T-helper 9 cell (primary cell): ENCODE measurements at regions not wholly inside any gene's neighbourhood (a gene's known extent, or its start where the extent isn't known, plus 50 kb on each side); places are given as distances from the start of the nearest gene placed in this dataset.
A peak's percentile ranks its signal among the peaks of the same experiment; 100 is the strongest.
"Not testable (repeated sequence)": the region's sequence is repeated elsewhere in the genome, so short reads cannot be mapped to it uniquely, and the experiment has no call there.

Experiments
- DNase-seq: peaks from one replicate; pipeline ENCODE4 v3.0.0-alpha.2; 2020

DNA sequence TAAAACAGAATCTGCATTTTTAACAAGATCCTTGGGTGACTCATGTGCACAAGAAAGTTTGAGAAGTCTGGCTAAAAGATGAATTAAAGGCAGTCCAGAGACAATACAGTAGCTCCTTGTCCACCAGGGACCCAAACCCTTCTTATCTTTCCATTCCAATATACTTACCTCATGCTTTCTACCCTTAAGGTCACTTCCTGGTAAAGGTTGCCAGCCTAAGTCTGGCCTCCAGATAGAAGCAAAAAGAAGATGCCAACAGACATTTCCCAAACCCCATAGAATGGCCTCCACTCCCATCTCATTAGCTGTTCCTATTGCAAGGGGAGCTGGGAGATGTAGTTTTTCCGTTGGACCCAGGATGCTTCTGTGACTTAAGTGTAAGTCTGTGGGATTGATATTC lies 101.4 kb upstream of the XYLT1 start:
- DNase-seq = no peak

DNA sequence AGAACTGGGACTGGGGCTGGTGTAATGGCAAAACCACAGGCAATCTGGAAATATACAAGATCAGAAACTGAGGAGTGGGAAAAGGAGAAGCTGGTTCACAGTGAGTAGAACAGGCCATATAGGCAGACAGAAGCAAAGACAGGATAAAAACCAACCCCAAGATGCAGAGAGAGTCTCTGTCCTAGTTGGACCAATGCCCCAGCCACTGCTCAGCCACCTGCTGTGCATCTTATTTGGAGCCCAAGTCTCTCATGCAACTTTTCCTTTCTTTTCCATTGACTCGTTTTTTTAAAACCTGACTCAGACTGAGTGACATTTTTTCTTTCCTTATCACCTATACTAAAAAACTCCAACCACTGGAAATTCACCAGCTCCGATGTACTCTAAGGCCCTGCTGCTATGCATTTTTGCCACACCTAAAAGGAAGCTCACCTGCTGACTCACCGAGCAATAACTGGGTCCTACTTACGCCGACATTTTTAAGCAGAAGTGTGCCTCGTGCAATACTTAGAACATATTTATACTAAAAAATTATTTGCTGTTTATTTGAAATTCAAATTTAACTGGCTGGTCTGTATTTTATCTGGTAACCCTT lies 100.8 kb upstream of the XYLT1 start:
- no peak for DNase-seq

DNA sequence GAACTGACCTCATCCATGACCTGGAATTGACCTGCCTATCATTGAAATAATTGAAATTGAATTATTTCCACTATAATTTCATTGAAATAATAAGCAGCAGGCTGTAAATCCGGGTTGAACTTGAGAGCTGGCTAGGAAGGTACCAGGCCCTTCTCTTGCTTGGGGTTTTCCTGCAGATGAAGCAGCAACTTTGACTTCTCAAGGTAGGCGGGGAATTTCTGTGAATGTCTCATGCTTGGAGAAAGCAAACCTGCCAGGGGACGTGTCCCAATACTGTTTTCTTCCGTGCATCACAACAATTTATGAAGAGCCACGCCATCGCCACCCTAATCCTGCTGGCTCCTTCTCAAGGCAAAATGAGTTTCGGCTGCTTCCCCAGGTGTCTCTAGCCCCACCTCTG lies 97.5 kb upstream of the XYLT1 start:
- no peak for DNase-seq

DNA sequence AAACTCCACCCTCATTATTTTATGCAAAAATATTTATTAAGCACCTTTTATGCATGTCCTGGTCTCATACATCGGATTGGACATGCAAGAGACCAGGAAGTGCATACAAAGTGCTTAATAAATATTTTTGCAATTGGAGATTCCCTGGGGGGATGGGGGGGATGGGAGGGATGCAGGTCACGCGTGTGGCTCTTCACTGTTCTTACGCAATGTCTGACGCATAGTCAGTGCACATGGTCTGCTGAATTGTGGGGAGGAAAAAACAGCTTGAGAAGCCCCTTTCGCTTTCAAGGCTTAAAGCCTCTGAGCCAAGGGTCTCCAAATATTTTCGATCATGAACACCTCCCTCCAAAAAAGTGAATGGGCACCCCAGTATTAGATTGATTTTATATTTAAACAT lies 96.7 kb upstream of the XYLT1 start:
- no peak for DNase-seq

DNA sequence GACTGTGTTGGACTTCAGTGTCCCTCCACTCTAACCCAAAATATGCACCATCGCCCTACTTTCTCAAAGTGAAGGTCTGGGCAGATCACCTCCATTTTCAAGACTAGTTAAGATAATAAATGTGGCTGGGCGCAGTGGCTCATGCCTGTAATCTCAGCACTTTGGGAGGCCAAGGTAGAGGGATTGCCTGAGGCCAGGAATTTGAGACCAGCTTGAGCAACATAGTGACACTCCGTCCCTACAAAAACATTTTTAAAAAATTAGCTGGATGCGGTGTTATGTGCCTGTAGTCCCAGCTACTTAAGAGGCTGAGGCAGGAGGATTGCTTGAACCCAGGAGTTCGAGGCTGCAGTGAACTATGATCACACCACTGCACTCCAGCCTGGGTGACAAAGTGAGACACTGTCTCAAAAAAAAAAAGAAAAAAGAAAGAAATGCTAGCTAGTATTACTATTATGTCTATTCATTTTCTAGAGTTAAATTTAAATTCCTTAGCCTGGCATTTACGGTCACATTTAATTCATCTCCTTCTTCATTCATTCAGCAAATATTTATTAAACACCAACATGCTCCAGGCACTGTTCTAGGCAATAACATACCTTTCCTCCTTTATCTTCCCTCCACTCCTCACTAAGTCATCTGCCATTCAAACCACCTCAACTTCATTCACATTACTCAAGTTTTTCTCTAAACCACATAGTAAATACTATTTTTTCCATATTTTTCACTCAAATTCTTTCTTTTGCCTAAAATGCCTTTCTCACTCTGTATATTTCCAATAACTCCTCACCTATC lies 96.1 kb upstream of the XYLT1 start:
- DNase-seq = no peak

DNA sequence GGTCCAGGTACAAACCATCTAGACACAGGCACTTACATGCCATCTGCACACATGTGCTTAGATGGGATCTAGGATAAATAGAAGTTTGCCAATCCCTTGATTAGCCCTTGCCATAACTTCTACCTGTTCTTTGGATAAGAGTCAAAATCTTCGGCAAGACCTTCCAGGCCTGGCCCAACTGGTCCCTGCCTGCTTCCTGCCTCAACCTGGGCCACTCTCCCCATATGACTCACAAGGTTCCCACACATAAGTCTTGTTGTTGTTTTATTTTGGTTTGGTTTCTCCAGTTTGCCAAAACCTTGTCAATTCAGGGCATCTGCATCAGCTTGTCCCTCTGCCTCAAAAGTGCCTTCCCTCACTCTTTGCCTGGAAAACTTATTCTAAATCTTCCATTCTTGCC lies 95.3 kb upstream of the XYLT1 start:
- DNase-seq = no peak

DNA sequence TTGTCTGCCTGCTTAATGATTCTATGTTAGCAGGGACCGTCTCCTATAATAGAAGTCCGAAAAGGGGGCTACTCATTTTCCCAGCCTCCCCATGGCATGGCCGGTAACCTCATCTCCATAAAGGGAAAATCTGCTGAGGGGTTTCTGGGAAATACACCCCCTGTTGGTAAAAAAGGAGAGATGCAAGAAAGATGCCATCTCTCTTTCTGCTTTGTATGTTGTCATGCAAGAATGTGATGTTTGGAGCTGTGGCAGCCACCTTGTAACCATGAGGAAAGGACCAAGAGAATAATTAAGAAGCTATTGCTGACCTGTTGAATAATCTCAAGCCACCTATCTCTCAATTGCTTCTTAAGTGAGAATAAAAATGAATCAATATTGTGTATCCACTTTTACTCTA lies 94.8 kb upstream of the XYLT1 start:
- no peak for DNase-seq

DNA sequence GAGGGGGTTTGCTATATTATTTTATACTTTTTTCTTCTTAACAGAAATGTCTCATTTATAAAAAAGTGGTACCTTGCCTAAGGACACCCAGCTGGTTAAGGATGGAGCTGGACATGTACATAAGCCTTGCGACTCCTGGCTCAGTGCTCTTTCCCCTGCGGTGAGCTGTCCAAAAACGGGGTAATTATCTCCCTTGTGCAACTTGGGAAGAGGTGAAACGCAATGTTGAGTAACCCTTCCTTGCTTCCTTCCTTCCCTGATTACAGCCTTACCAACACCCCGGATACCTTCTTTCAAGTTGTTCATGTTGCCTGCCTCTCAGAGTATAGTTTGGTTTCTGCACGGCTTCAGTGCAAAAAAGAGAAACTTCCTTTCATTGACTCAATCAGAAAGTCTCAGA lies 94.1 kb upstream of the XYLT1 start:
- DNase-seq = no peak

DNA sequence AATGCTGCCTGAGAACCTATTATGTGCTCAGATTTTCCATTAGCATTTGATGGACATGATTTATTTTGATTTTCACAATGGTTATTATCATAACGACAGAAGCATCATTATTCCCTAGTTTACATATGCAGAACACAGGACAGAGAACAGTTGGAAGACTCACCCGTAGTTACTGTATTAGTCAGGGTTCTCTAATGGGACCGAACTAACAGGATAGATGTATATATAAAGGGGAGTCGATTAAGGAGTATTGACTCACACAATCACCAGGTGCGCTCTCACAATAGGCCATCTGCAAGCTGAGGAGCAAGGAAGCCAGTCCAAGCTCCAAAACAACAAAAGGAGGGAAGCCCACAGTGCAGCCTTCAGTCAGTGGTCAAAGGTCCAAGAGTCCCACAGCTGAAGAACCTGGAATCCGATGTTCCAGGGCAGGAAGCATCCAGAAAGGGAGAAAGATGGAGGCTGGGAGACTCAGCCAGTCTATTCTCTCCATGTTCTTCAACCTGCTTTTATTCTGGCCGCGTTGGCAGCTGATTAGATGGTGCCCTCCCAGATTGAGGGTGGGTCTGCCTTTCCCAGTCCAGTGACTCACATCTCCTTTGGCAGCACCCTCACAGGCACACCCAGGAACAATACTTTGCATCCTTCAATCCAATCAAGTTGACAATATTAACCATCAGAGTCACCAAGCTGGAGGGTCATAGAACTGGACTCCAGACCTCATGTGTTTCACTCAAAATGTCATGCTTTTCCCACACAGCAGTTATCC lies 92.7 kb upstream of the XYLT1 start:
- no peak for DNase-seq

DNA sequence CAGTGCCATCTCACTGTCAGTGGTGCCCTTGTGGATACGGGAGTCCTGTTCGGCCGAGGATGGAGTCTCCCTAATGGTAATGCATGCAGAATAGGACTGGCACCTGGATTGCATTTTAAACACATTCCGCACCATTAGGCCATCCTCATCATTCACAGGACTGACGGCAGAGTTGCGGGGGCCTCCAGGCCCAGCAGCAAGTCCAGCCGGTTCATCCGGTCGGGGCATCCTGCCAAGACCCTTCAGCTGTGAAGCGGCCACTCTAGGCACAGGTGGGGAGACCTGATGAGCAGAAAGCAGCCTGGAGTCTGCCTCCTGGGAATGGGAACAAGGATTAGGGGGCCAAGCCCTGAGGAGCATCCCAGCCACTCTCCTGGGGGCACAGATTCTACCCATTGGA lies 90.3 kb upstream of the XYLT1 start:
- DNase-seq = no peak

DNA sequence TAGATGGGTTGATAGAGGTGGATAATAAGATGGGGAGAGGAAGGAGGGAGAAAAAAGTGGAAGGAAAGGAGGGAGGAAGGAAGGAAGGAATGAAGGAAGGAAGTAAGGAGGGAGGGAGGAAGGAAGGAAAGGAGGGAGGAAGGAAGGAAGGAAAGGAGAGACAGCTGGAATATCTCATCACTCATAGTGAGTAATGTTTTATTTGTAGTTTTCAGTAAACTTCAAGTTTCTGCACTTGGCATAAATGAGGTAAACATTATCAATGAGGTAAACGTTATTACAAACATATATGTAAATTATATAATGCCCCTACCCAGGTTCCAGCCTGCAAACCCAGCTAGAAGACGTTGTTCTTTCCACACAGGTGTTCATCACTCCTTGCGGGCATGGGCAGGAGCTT lies 89.8 kb upstream of the XYLT1 start:
- DNase-seq = no peak

DNA sequence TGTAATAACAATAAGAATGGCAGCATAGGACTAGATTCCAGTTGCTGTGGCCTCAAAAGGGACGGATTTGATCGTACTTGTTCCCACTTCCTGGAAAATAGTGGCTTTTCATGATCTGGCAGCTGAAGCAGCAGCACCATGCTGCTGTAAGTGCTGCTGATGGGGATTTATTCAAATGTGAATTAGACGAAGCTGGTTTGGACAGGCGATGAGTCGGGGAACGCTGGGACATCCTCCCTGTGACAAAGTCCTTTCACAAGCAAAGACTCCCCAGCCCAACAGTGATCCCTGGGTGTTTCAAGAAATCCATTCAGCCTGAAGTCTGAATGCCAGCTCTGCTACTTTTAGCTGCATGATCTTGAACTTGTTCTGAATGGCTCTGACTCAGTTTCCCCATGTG lies 88.6 kb upstream of the XYLT1 start:
- DNase-seq = no peak

DNA sequence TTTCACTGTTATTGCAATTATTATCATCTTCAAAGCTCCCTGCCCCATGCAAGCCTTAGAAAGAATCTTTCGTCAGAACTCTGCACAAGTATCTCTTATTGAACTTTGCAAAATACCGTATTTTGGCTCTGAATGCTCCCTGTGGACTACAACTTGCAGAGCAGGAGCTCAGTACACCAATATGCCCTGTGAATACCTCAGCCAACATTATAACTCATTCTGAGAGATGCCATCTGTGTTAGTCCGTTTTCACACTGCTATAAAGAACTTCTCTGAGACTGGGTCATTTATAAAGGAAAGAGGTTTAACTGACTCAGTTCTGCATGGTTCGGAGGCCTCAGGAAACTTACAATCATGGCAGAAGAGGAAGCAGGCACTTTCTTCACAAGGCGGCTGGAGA lies 87.2 kb upstream of the XYLT1 start:
- no peak for DNase-seq

DNA sequence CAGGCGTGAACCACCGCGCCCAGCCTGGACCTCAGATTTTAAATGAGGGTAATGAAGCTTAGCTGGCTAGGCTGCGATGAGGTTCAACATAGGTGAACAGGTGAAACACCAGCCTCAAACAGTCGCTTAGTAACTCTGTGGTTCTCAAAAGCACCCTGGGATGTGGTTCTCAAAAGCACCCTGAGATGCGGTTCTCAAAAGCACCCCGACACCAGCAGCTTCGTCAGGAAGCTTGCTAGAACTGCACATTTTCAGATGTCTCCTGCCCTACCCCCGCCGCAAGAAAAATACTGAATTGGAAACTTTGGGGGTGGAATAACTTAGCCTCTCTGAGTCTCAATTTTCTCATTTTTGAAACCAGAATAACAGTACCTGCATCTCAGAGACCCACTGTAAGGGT lies 86.7 kb upstream of the XYLT1 start:
- DNase-seq = no peak

DNA sequence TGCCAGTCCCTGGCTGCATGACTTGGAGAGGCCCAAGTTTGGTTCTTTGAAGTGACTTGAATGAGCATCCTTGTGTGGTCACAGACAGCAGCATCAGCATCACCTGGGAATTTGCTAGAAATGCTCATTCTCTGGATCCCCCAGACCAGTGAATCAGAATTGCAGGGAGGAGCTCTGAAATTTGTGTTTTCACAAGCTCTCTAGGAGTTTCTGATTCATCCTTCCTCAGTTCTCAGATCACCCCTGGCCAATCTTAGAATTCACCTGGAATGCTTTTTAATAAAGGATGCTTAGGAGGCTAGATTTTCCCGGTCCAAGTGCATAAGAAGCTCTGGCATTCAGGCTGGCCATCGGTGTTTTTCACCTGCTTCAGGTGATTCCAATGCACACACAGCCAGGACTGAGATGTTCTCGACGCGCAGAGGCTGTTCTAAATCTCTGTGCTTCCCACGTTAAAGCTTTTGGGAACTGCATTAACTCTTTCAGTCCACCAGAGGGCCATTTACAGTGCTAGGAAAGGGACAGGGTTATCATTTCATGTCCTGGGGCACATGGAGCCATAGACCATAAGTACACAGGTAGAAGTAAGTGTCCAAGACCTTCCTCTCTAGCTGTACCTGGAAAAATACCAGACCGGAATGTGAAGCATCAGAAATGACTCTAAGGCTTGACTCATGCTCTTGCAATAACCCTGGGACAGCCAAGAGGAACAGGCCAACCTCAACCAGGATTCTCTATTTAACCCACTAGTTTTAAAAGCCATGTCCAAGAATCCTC lies 85.7 kb upstream of the XYLT1 start:
- no peak for DNase-seq

DNA sequence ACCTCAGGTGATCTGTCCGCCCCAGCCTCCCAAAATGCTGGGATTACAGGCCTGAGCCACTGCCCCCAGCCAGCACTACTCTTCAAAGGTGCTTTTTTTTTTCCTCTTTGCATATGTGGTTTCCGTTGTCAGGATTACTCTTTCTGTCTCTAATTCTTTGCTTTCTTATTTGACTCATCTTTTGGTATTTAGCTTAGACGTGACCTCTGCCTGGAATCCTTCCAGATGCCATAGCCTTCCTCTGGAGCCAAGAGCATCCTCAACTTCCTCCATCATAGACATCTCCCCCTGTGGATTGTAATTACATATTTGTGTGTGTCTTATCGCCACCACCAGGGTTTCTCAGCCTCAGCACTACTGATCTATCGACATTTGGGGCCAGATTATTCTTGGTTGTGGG lies 84.4 kb upstream of the XYLT1 start:
- DNase-seq = no peak

DNA sequence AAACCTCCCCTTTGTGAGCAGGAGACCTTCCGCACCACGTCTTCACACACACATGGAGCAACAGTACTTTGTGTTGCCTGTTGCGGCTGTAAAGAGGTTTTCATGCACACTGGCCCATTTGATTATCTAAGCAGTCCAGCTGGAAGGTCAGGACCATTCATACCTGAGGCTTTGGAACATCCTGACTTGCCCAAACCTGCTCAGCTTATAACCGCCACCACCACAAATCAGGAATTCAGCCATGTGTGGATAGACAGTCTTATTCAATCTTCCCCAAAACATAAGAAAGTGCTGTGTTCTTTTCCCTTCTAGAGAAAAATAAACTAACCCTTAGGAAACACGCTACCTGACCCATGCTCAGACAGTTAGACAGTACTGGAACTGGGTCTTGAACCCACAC lies 81.6 kb upstream of the XYLT1 start:
- no peak for DNase-seq

DNA sequence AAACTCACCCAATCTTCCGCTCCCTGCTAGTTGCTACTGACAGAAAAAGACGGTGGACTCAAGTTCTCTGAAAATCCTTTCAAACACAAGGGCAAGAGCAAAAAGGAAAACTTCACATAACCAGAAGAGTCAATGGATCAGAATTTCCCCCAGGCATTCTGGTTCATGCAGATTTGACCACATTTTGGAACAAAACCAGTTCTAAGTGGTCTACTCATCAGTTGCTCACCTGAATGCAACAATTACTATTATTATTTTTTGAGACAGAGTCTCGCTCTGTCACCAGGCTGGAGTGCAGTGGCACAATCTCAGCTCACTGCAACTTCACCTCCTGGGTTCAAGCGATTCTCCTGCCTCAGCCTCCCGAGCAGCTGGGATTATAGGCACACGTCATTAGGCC lies 80.9 kb upstream of the XYLT1 start:
- DNase-seq = not testable (repeated sequence)

DNA sequence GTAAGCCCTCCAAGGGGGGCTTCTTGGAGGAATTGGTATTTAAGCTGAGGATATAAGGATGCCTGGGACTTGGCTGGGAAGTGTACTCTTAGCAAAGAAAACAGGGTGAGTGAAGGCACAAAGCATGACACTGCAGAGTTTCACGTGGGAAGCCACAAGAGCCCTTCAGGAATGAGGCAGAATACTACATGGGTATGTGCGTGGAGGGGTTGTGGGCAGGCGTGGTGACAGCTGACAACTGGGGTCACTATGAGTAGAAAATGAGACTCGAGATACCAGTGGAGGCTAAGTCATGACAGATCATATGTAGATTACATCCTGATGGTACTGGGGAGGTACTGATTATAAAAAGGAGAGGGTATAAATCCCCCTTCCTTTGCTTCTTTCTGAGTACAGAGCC lies 78.1 kb upstream of the XYLT1 start:
- no peak for DNase-seq

DNA sequence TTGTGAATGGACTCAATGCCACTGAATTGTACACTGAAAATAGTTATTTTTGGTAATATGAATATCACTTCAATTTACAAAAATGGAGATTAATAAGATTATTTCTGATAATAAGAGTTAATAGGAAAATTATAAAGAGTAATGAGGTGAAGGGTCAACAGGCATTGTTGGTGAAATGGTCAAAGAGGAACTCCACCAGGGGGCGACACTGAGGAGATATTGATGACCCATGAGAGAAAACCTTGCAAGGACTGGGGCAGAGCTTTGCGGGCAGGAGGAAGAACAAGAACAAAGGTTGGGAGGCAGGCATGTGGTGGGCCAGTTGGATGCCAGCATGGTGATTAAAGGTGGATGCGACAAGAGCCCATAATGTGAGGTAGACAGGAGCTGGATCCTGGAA lies 74.0 kb upstream of the XYLT1 start:
- DNase-seq = peak; percentile 21

DNA sequence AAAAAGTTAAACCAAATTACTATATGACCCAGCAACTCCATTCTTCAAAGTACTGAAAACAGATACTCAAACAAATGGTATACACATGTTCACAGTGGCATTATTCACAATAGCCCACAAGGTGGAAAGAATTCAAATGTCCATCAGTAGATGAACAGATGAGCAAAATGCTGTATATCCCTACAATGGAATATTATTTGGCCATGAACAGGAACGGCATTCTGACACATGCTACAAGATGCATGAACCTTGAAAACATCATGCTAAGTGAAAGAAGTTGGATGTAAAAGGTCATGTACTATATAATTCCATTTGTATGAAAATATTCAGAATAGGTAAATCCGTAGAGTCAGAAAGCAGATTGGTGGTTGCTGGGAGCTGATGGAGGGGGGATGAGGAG lies 73.5 kb upstream of the XYLT1 start:
- no peak for DNase-seq

DNA sequence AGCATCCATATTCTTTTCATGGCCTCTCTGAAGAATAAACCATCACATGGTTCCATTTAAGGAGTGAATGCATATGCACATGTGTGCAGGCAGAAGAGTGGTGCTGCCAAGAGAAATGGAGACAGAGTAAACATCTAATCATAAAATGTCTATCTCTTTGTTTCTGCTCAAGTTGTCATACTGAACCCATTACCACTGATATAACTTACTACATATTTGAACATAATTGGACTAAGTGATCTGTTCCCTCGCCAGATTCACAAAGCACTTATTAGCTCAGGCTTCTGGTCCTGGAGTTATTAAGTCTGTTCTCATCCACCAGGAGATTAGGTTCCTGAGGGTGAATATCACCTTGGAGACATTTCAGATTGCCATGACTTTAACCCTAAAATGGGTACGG lies 72.3 kb upstream of the XYLT1 start:
- DNase-seq = no peak

DNA sequence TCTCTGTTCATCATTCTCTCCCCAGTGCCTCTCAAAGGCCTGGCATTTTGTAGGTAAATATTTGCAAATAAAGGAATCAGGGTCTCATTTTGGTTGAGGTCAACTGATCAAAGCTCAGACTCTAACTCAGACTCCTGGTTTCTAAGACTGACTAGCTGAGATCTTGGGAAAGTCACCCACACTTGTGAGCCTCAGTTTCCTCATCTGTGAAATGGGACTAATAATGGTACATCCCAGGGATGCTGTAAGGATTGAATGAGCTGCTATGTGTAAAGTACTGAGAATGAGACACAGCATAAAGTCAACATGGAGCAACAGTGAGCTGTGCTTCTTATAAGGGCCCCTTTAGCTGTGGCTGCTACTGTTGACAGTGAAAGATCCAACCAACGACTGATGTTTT lies 70.6 kb upstream of the XYLT1 start:
- no peak for DNase-seq
